GM21717 (cell line): ENCODE measurements at regions not wholly inside any gene's neighbourhood (a gene's known extent, or its start where the extent isn't known, plus 50 kb on each side); places are given as distances from the start of the nearest gene placed in this dataset.

ENCODE experiments used
- ATAC-seq: cut with Tn5 transposase; IDR thresholded peaks from one replicate; pipeline ENCODE4 v1.9.1; 2021; ENCODE audit warnings: mild to moderate bottlenecking, moderate library complexity; ENCODE audit not compliant: unreplicated experiment

DNA sequence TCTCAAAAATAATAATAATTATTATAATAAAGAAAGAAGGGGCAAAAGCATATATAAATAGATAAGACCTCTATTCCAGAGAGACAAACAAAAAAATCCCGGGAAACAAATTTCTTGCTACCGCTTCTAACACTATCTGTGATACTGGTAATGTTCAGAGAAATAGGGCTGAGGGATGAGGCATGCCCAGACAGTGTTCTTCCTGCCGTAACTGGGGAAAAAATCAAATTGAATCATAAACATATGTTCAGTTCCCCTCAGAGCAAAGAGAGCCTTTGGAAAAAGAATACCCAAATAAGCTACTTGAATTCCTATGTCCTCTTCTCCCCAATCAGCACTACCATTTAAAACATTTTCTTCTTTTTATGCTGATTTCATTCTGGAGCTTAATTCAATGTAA is 688.0 kb downstream of the KCNJ2 start:
- ATAC-seq: no peak

DNA sequence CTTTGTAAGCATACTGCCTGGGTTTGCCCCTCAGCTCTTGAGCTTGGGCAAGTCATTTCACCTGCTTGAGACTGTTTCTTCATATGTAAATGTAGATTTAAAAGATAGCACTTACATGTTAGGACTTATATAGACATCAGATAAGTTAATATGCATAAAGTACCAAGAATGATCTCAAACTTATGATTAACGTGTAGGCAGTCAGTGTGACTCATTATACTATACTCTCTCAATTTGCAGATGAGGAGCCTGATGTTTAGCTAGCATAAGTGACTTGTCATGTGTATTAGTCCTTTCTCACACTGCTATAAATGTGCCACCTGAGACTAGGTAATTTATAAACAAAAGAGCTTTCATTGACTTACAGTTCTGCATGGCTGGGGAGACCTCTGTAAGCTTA is 690.5 kb downstream of the KCNJ2 start:
- ATAC-seq: no peak

DNA sequence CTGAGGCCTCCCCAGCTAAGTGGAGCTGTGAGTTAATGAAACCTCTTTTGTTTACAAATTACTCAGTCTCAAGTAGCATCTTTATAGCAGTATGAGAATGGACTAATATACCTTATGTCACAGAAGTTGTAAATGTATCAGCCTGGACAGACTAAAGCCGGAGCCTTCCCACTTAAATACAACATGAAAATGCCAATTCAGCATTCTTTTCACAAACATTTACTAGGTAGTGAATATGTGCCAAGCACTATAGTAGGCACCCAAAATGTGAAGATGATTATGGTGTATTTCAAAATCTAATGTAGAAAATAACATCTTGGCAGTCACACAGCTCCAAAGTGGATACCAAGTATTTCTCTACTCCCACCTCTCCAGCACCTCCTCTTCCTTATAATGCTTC is 693.0 kb downstream of the KCNJ2 start:
- ATAC-seq: no peak

DNA sequence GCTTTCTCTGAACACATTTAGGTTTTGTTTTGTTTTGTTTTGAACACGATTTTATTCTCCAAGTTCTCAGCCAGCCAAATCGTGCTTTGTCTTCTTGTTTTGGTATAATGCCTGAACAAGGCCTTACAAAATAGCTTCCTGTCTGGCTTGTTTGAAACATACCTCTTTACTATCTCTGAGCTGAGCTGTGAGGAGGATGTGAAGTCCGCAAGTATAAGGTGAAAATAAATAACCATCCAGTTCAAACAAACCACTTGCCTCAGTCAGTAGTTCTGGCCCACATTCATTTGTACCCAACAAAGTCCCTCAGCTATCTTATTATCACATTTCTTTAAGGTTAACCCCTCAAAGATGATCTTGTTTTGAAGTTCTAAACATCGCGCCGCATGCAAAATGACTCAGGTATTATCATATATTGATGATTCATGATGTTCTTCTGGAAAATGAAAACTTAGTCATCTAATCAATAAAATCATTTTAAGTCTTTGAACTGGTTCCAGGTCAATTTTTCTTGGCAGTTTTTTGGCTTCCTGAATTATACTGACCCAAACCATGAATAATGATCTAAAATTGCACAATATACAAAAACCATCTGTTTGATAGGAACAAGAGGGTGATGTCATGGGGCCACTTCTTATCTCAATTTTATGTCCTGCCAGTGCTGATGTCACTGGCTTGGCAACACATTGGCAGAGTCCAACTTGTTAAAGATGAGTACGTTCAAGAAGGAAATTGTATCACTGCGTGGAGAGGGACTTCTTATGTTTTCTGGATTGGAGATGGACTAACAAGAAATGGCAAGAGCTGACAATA is 694.3 kb downstream of the KCNJ2 start:
- ATAC-seq: no peak

DNA sequence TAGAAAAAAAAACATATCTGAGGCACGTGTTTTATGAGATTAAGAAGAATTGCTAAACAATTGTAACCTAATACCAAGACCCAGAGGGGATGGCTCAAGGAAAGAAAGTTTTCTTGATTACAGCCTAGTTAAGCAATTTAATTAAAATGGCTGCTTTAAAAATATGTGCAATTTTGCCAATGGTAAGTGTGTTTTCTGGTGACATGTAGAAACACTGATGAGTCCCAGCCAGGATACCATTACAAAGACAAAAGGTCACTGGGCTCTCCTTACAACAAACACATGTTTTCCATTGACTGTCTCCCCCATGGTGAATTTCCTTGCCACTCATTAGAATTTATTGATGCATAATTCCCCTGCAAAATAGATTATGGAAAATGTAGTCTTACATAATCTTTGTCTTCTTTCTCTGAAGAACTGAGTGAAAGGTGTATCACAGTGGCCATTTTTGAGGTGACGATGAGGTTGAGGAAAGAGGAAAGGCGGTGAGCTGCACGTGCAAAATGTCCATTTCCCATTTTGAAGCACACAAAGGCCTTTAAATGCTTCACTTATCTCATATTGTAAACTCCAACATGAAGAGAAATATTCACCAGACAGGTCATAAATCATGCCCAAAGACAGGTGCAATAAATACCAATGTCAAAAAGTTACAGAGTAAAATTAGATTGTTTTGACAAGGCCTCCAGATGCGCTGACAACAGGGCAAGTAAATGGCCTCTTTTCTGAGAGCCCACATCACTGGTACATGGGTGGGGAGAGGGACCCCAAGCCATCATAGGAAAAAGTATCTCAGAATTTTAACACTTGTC is 696.9 kb downstream of the KCNJ2 start:
- ATAC-seq: no peak

DNA sequence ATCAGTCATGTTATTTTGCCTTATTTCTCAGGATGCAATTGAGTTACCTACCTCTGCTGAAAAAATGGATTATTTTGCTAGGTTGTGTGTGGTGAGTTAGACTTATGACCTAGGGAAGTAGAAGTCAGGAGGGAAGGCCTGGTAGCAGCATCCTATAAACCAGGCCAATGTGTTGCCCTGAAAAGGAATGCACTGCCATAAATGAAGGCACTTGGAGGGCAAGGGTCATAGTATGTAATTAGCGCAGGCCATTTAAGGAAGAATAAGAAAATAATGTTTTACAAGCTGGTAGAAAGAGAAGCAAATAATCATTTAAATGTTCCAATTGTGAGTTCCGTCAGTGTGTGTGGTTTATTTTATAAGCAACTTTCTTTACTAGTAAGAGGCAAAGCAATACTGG is 698.8 kb downstream of the KCNJ2 start:
- no peak for ATAC-seq

- no peak for ATAC-seq
These were observed 700.2 kb downstream of the KCNJ2 start for GRCh38 chr17:70869402-70870085.

GRCh38 chr17:70871180-70871818 is 702.0 kb downstream of the KCNJ2 start:
- no peak for ATAC-seq

GRCh38 chr17:70872103-70872502 is 702.8 kb downstream of the KCNJ2 start:
- ATAC-seq: no peak

DNA sequence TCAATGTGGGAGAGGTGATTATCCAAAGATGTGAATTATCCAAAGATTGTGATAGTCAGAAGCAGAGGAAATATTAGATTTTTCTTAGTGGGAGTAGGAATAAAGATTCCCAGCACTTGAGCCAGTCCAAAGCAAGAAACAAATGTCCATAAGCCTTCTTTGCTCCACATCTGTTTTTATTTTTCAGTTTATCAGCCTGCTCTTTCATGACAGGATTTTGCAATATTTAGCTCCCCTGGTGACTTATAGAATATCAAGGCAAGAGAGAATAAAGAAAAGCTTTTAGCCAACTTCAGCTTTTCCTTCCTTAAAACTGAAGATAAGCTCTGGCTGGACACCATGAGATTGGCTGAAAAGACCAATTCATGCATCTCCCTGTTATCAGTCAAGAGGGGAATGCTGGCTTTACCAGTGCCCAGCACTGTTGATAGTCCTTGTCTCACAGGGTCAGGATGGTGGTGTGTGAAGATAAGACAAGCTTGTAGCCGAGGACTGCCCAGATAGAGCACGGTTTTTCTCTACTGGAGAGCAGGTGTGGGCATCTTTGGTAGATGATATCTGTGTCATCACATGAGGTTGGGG is 706.5 kb downstream of the KCNJ2 start:
- no peak for ATAC-seq

GRCh38 chr17:70878879-70879278 is 709.5 kb downstream of the KCNJ2 start:
- no peak for ATAC-seq

DNA sequence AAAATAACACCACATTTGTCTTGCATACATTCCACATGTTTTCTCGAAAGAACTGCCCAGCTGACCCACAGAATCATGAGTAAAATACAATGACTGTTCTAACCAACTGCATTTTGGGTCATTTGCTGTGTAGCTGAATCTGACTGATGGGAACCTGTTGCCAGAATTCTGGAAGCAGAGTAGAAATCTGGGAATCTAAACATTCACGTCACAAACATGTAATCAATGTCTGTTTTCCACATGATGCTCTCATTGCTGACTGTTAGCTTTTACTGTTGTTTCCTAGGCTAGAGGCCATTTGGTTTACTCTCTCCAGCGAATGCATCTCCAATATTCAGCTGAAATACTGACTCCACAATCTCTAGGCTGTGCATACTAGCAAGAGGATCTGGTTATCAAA is 710.1 kb downstream of the KCNJ2 start:
- ATAC-seq: no peak

DNA sequence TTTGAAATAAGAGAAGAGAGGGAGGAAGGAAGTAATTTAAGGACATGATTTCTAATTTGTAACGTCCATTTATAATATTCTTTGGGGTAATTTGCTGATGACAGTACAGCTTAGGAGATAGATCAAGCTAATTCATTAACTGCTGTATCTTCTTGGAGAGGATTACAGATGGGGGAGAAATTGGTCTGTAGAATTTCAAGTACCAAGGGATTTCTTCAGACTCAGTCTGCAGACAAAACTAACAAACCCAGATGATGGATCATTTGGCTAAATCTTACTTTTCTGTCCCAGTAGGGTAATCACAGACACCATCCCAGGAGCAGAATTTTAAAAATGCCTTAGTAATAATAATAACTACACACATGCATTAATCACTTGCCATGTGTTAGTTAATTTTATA is 711.8 kb downstream of the KCNJ2 start:
- ATAC-seq: no peak

GRCh38 chr17:70882504-70882903 is 713.2 kb downstream of the KCNJ2 start:
- no peak for ATAC-seq

DNA sequence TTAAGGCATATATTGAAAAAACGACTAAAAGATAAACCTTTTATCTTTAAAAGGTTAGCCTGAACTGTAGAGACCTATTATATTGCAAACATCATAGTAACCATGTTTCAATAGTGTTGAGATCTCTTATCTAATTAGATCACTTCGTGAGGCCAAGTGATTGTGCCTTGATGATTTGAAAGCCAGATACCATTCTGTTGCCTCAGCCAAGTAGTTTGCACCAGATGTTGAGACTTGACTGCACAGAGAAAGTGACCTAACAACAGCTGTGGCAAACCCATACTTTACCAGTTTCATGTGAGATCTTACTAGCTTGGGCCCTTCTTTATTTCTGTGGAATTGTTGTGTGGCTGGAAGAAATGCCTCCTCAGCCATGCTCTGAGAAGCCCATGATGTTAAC is 717.3 kb downstream of the KCNJ2 start:
- ATAC-seq: no peak

DNA sequence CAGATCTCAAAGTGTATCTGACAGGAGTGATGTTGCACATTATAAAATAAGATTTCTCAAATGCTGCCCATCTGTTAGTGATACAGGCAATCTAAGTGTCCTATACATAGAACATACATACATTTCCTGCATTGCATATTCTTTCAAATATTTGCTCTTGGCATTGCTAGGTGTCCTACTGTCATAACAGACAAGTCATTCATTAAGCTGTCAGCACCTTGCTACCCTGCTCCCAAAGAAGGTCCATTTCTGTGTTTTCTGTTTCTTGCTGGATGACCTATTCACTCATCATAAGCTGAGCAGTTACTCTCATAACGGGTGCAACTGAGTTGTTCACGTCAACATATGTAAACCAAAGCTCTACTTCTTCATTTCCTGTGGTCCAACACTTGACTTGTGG is 719.0 kb downstream of the KCNJ2 start:
- ATAC-seq: no peak

- ATAC-seq: no peak
These were observed 722.0 kb downstream of the KCNJ2 start for GRCh38 chr17:70891306-70891705.

GRCh38 chr17:70892527-70892926 is 723.2 kb downstream of the KCNJ2 start:
- ATAC-seq: no peak

DNA sequence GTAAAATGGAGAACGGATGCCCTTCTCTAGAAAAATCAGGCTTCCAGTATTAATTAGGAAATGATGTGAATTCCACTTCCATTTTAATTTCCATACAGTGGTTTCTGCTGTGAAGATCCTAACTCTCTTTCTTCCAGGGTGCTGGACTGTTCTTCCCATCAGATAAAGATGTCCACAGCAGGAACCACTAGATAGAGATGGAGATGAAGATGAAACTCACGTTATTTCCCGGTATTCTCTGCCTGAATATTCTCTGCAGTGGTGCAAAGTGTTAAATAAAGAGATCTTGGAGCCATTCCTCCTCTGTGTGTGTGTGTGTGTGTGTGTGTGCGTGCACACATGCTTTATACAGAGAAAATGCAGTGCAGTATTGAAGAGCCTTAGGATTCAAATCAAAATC is 727.5 kb downstream of the KCNJ2 start:
- ATAC-seq: no peak

- ATAC-seq: no peak
These were observed 728.1 kb downstream of the KCNJ2 start for GRCh38 chr17:70897446-70897845.

DNA sequence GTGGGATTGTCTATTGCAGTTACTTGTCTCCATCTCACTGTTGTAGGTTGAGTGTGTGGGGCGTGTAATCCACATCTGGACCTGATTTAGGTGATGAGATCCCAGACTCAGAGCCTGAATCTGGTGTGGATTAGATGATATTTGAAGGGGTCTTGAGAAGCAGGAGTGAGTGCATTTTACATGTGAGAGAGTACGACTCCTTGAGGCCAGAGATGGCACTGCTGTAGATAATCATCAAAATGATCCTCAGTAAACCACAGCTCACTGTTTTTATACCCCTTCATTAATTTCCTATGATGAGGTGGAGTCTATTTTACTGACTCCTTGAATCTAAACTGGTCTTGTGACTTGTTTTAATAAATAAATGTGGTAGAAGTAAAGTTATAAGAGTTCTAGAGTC is 732.5 kb downstream of the KCNJ2 start:
- no peak for ATAC-seq
